PFSK-1 (cell line): ENCODE measurements at regions not wholly inside any gene's neighbourhood (a gene's known extent, or its start where the extent isn't known, plus 50 kb on each side); places are given as distances from the start of the nearest gene placed in this dataset.

Source experiments
- FOXP2 ChIP-seq: optimal IDR thresholded peaks from 2 replicates; pipeline ENCODE3; 2011; ENCODE audit warnings: borderline replicate concordance, control low read depth, inconsistent platforms; ENCODE audit not compliant: insufficient read depth; ENCODE audit errors: extremely low read length, extremely low read depth
- POLR2AphosphoS5 ChIP-seq: IDR thresholded peaks from 2 replicates; pipeline ENCODE4 v1.6.1; 2012; ENCODE audit warnings: low read depth, mild to moderate bottlenecking, control low read depth, low read length, moderate library complexity
- REST ChIP-seq, 2 experiments: IDR thresholded peaks; 2 replicates each; pipeline versions ENCODE4 v1.6.1 to v1.8.0; 2011 to 2012; ENCODE audit warnings: low read depth in 2 of 2, low read length in 2 of 2, control low read depth in 1 of 2, inconsistent platforms in 1 of 2, mild to moderate bottlenecking in 1 of 2, moderate library complexity in 1 of 2; ENCODE audit not compliant: insufficient read depth in 1 of 2
- SIN3A ChIP-seq: IDR thresholded peaks from 2 replicates; pipeline ENCODE4 v1.6.1; 2012; ENCODE audit warnings: mild to moderate bottlenecking, low read length, moderate library complexity, borderline replicate concordance; ENCODE audit not compliant: insufficient read depth
- TAF1 ChIP-seq: IDR thresholded peaks from 2 replicates; pipeline ENCODE4 v1.6.1; 2012; ENCODE audit warnings: low read length, control low read depth, borderline replicate concordance; ENCODE audit not compliant: insufficient read depth

GRCh38 chr15:69668039-69668705 lies 215.6 kb downstream of the RPLP1 start:
- TF ChIP-seq REST (IDR thresholded peaks at IDR 0.05; ENCODE audit: insufficient read depth in 1 of 2, low read depth in 2 of 2, low read length in 2 of 2) (no peak), SIN3A (no peak), TAF1 (no peak), FOXP2 (no peak), POLR2AphosphoS5 (no peak)

GRCh38 chr15:69668963-69669362 lies 216.3 kb downstream of the RPLP1 start:
- TF ChIP-seq FOXP2 = no peak
- TF ChIP-seq TAF1 = no peak
- TF ChIP-seq REST (IDR thresholded peaks at IDR 0.05; ENCODE audit: insufficient read depth in 1 of 2, low read depth in 2 of 2, low read length in 2 of 2) = no peak
- TF ChIP-seq SIN3A = no peak
- no peak for TF ChIP-seq POLR2AphosphoS5

GRCh38 chr15:69669446-69669845 lies 216.8 kb downstream of the RPLP1 start:
- TF ChIP-seq FOXP2 (no peak), REST (IDR thresholded peaks at IDR 0.05; ENCODE audit: insufficient read depth in 1 of 2, low read depth in 2 of 2, low read length in 2 of 2) (no peak), POLR2AphosphoS5 (no peak), SIN3A (no peak), TAF1 (no peak)

GRCh38 chr15:69673291-69673881 lies 220.8 kb downstream of the RPLP1 start:
- TF ChIP-seq REST (IDR thresholded peaks at IDR 0.05; ENCODE audit: insufficient read depth in 1 of 2, low read depth in 2 of 2, low read length in 2 of 2) (no peak), FOXP2 (no peak), POLR2AphosphoS5 (no peak), TAF1 (no peak)
